ENCODE measurements at regions not wholly inside any gene's neighbourhood (a gene's known extent, or its start where the extent isn't known, plus 50 kb on each side); places are given as distances from the start of the nearest gene placed in this dataset.
A peak's percentile ranks its signal among the peaks of the same experiment; 100 is the strongest.

DNA sequence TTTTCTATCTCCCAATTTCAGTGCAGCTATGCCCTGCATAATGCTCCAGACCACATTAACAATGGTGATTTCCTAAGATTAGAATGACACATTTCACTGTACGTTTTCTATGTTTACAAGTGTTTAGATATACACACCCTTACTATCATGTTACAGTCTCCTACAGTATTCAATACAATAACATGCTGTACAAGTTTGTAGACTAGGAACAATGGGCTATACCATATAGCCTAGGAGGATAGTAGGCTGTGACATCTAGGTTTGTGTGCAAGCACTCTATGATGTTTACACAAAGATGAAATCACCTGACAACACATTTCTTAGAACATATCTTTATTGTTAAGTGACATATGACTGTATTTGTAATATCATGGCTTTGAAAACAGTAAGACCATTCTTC, 1435.6 kb upstream of the NUDT12 start:
- in situ Hi-C loops (cut with HindIII; ENCODE audit: low sequenced_read_pairs), result no loop called here
- no peak for DNase-seq (ENCODE audit: low spot score)

- no peak for DNase-seq (ENCODE audit: low spot score)
- in situ Hi-C loops (cut with HindIII; ENCODE audit: low sequenced_read_pairs), result no loop called here
These were observed 1424.5 kb upstream of the NUDT12 start for GRCh38 chr5:104987074-104987473.

GRCh38 chr5:104977529-104977928, 1414.9 kb upstream of the NUDT12 start:
- in situ Hi-C loops (cut with HindIII; ENCODE audit: low sequenced_read_pairs), result no loop called here
- DNase-seq (ENCODE audit: low spot score), result no peak

GRCh38 chr5:104967806-104968410, 1405.3 kb upstream of the NUDT12 start:
- peak; percentile 3 for DNase-seq (ENCODE audit: low spot score)
- in situ Hi-C loops (cut with HindIII; ENCODE audit: low sequenced_read_pairs), result no loop called here

GRCh38 chr5:104965006-104965405, 1402.4 kb upstream of the NUDT12 start:
- in situ Hi-C loops (cut with HindIII; ENCODE audit: low sequenced_read_pairs), result no loop called here
- DNase-seq (ENCODE audit: low spot score), result no peak

DNA sequence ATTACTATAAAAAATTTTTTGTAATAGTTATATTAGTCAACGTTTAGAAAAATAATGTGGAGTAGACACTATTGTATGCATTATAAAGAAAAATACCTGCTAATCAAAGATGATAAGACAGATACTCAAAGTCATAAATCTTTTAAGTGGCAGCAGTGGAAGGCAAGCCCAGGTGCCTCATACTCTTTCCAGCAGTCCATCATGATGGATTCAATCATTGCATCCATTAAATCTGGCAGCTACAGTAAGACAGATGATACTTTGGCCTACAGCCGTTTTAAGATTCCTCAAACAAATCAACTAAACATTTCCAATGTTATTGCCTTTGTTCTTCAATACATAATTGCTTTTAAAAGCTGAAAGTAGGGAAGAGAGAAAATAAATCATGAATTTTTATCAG, 1392.9 kb upstream of the NUDT12 start:
- DNase-seq (ENCODE audit: low spot score), result no peak
- in situ Hi-C loops (cut with HindIII; ENCODE audit: low sequenced_read_pairs), result no loop called here

GRCh38 chr5:104952876-104953275, 1390.3 kb upstream of the NUDT12 start:
- in situ Hi-C loops (cut with HindIII; ENCODE audit: low sequenced_read_pairs), result no loop called here
- no peak for DNase-seq (ENCODE audit: low spot score)

DNA sequence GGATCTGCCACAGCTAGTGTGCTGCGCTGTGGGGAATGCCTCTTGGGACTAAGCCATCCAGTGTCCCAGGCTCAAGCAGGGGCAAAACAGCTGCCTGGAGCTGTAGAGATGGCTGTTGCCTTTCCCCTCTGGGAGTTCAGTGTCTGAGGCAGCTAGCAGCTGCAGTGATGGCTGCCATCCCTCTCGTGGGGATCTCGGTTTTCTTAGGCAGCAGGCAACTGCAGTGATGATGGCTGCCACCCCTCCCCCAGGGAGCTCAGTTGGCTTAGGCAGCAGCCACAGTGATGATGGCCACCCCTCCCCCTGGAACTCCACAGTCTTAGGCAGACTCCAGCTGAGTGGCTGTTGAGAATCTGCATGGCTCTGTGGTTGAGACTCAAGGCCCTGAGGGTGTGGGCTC, 1389.2 kb upstream of the NUDT12 start:
- in situ Hi-C loops (cut with HindIII; ENCODE audit: low sequenced_read_pairs), result no loop called here
- no peak for DNase-seq (ENCODE audit: low spot score)

DNA sequence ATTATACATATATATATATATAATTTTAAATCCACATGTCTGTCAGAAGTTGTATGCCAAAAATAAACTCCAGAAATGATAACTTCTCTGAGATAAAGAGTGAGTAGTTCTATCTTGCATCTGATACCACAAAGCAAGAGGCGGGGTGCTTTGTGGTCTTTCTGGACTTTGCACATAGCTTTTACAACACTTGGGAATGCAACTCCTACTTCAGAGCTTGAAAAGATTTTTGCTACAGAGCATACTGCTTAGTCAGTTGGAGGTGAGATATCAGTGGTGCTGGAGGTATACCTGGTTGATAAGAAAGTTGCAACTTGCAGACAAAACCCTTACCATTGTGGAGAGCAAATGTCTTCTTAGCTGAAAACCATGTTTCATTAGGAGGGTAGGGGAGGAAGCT, 1384.5 kb upstream of the NUDT12 start:
- no peak for DNase-seq (ENCODE audit: low spot score)
- in situ Hi-C loops (cut with HindIII; ENCODE audit: low sequenced_read_pairs), result no loop called here

DNA sequence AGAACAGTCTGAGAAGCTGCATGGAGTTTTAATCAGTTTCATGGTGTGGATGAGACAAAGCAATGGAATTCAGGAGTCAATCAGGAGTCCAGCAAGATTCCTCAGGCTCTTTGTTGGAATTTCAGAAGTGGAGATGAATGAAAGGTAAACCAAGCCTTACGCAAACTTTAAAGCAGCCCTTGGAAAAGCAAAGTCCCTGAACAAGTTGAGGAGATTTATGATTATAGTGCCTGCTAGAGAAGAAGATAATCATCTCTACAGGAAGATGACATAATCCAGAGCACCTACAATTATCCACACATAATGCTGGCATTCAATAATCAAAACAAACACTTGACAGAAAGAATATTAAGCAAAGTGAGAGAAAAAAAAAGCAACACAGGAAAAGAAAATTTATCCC, 1380.1 kb upstream of the NUDT12 start:
- DNase-seq (ENCODE audit: low spot score), result no peak
- in situ Hi-C loops (cut with HindIII; ENCODE audit: low sequenced_read_pairs), result no loop called here

DNA sequence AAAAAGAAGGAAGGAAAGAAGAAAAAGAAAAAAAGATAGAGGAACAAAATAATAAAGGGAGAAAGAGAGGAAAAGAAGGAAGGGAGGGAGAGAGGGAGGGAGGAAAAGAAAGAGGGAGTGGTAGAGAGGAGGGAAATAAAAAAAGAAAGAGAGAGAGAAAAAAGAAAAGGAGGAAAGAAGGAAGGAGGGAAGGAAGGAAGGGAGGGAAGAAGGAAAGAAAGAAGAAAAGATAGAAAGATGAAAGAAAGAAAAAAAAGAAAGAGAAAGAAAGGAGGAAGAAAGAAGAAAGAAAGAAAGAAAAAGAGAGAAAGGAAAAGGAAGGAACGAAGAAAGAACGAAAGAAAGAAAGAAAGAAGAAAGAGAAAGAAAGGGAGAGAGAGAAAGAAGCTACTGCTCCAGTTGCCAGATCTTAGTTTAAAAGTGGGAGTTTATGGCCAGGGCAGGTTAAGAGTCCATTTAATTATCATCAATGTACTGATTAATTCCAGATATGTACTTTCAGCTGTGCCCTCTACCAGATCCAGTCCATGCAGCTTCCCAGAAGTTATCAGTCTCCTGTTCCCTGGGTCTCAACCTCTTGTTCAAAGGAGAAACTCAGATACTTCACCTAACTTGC, 1378.5 kb upstream of the NUDT12 start:
- DNase-seq (ENCODE audit: low spot score), result no peak
- in situ Hi-C loops (cut with HindIII; ENCODE audit: low sequenced_read_pairs), result no loop called here

GRCh38 chr5:104937598-104937997, 1375.0 kb upstream of the NUDT12 start:
- in situ Hi-C loops (cut with HindIII; ENCODE audit: low sequenced_read_pairs), result no loop called here
- no peak for DNase-seq (ENCODE audit: low spot score)

GRCh38 chr5:104932431-104932830, 1369.8 kb upstream of the NUDT12 start:
- in situ Hi-C loops (cut with HindIII; ENCODE audit: low sequenced_read_pairs), result no loop called here

DNA sequence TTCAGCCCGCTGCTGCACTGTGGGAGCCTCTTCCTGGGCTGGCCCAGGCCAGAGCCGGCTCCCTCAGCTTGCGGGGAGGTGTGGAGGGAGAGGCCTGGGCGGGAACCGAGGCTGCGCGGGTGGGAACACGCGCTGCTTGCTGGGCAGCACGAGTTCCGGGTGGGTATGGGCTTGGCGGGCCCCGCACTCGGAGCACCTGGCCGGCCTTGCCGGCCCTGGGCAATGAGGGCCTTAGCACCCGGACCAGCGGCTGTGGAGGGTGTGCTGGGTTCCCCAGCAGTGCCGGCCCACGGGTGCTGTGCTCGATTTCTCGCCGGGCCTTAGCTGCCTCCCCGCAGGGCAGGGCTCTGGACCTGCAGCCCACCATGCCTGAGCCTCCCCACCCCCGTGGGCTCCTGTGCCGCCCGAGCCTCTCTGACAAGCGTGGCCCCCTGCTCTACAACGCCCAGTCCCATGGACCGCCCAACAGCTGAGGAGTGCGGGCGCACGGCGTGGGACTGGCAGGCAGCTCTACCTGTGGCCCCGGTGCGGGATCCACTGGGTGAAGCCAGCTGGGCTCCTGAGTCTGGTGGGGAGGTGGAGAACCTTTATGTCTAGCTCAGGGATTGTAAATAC, 1366.4 kb upstream of the NUDT12 start:
- in situ Hi-C loops (cut with HindIII; ENCODE audit: low sequenced_read_pairs), result no loop called here

More at GRCh38 chr5:104932431-104932830, 1369.8 kb upstream of the NUDT12 start:
- DNase-seq (ENCODE audit: low spot score), result no peak

GRCh38 chr5:104915226-104915625, 1352.6 kb upstream of the NUDT12 start:
- in situ Hi-C loops (cut with HindIII; ENCODE audit: low sequenced_read_pairs), result no loop called here
- no peak for DNase-seq (ENCODE audit: low spot score)

More for the DNA sequence above, 1366.4 kb upstream of the NUDT12 start:
- no peak for DNase-seq (ENCODE audit: low spot score)

GRCh38 chr5:104914536-104915070, 1352.0 kb upstream of the NUDT12 start:
- in situ Hi-C loops (cut with HindIII; ENCODE audit: low sequenced_read_pairs), result no loop called here
- no peak for DNase-seq (ENCODE audit: low spot score)

- DNase-seq (ENCODE audit: low spot score), result no peak
- in situ Hi-C loops (cut with HindIII; ENCODE audit: low sequenced_read_pairs), result no loop called here
These were observed 1351.3 kb upstream of the NUDT12 start for GRCh38 chr5:104913841-104914281.

GRCh38 chr5:104909803-104910202, 1347.2 kb upstream of the NUDT12 start:
- in situ Hi-C loops (cut with HindIII; ENCODE audit: low sequenced_read_pairs), result no loop called here
- DNase-seq (ENCODE audit: low spot score), result no peak

GRCh38 chr5:104904561-104904960, 1342.0 kb upstream of the NUDT12 start:
- in situ Hi-C loops (cut with HindIII; ENCODE audit: low sequenced_read_pairs), result no loop called here
- DNase-seq (ENCODE audit: low spot score), result no peak

DNA sequence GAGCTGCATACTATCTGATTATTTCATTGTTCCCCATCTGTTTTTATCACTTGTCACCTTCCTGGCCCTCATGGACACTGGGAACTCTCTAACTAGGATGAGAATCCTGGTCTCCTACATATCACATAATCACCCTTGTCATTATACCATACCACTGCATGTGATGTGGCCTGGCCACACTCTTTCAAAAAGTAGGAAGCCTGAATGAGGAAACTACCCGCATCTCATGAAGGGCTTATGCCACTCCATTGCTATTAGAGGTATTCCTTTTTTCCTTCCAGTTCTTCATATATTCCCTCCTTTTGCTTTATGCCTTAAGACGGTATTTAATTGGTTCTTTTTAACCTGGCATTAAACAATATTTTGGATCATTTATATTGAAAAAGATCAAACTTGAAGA, 1341.4 kb upstream of the NUDT12 start:
- no peak for DNase-seq (ENCODE audit: low spot score)
- in situ Hi-C loops (cut with HindIII; ENCODE audit: low sequenced_read_pairs), result no loop called here

- in situ Hi-C loops (cut with HindIII; ENCODE audit: low sequenced_read_pairs), result no loop called here
- no peak for DNase-seq (ENCODE audit: low spot score)
These were observed 1329.0 kb upstream of the NUDT12 start for GRCh38 chr5:104891596-104891995.
